SH-SY5Y (cell line): ENCODE measurements at regions not wholly inside any gene's neighbourhood (a gene's known extent, or its start where the extent isn't known, plus 50 kb on each side); places are given as distances from the start of the nearest gene placed in this dataset.

ENCODE experiments used
- GATA2 ChIP-seq: IDR thresholded peaks from 2 replicates; pipeline ENCODE4 v1.6.1; 2011; ENCODE audit warnings: mild to moderate bottlenecking, low read depth, low read length
- GATA3 ChIP-seq: IDR thresholded peaks from 2 replicates; pipeline ENCODE4 v1.6.1; 2011; ENCODE audit warnings: low read depth, mild to moderate bottlenecking, low read length, moderate library complexity

DNA sequence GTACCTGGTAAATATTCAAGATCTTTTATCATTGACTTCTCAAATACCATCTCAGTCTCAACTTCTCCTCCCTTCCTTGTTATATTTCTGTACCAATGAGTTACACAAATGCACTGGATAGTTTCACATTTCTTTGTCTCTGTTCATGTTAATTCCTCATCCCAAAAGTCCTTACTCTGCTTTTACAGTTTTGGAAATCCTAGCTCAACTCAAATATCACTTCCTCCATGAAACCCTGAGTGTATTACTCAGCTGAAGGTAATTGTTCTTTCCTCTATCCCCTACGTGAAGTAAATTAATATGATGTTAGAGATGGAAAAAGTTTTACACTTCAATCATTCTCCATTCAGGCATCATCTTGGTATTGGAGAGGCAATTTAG is 241.5 kb downstream of the TLE4 start:
- TF ChIP-seq GATA2: no peak
- no peak for TF ChIP-seq GATA3
